HepG2 (cell line): ENCODE measurements at regions not wholly inside any gene's neighbourhood (a gene's known extent, or its start where the extent isn't known, plus 50 kb on each side); places are given as distances from the start of the nearest gene placed in this dataset.

ENCODE experiments used
- ATAC-seq: fragments of 200-7000 bp; cut with Tn5 transposase; 3 replicates; pipeline ENCODE4 v1.9.1; 2020; ENCODE audit warnings: mild to moderate bottlenecking, moderate library complexity
- BruUV-seq: library from RNA; stranded (reverse); fragments of 400-500 nt; replicated peaks from 2 replicates; lab custom pipeline; 2021; lab: Mats Ljungman, UMichigan
- CTCF ChIA-PET: fragments of 300-600 bp; formaldehyde crosslinking; extraction: SDS; loops from one replicate; lab custom pipeline; 2021; ENCODE audit warnings: low total read pairs, inconsistent platforms, low intra/inter-chr PET ratio; lab: Yijun Ruan, JAX
- POLR2A ChIA-PET: fragments of 350-600 bp; sonication (Branson Sonifier 250); formaldehyde crosslinking; loops from one replicate; lab custom pipeline; 2020; ENCODE audit warnings: antibody characterized with exemption, inconsistent platforms; lab: Yijun Ruan, JAX
- DNase-seq: peaks from one replicate; pipeline ENCODE4 v3.0.0-alpha.2; 2015; ENCODE audit warnings: low spot score
- FAIRE-seq: peaks from 3 replicates; lab custom pipeline; 2011; peaks lifted over from hg19 to GRCh38; lab: Jason Lieb, UNC
- H2AFZ ChIP-seq: one replicate; pipeline ENCODE4 v1.6.1; 2011; ENCODE audit warnings: low read length, inconsistent platforms
- H3K27ac ChIP-seq: fragments of 300-600 bp; 3 replicates; pipeline ENCODE4 v1.8.0; 2011; ENCODE audit warnings: mixed run types, mild to moderate bottlenecking, mixed read lengths, low read length, inconsistent platforms; ENCODE audit not compliant: insufficient read depth; ENCODE audit errors: extremely low read length
- H3K27me3 ChIP-seq, 2 experiments: fragments of 200-600 bp in 1 of 2; 2 replicates in 1 of 2; 3 replicates in 1 of 2; pipeline versions ENCODE4 v1.6.0 to v1.8.0; 2011; ENCODE audit warnings: low read length in 2 of 2, mild to moderate bottlenecking in 2 of 2, moderate library complexity in 2 of 2, inconsistent platforms in 1 of 2; ENCODE audit not compliant: insufficient read depth in 2 of 2, control insufficient read depth in 1 of 2
- H3K36me3 ChIP-seq, 2 experiments: fragments of 200-600 bp in 1 of 2; replicated peaks in 1 of 2; 2 replicates in 1 of 2; 3 replicates in 1 of 2; pipeline versions ENCODE4 v1.5.1 to v1.8.0; 2011; ENCODE audit warnings: low read length in 2 of 2, inconsistent platforms in 1 of 2; ENCODE audit not compliant: insufficient read depth in 2 of 2, control insufficient read depth in 1 of 2
- H3K4me1 ChIP-seq: 2 replicates; pipeline ENCODE4 v1.5.1; 2012; ENCODE audit warnings: low read length, inconsistent platforms; ENCODE audit not compliant: insufficient read depth
- H3K4me2 ChIP-seq: 2 replicates; pipeline ENCODE4 v1.6.0; 2011; ENCODE audit warnings: low read depth, low read length, inconsistent platforms
- H3K4me3 ChIP-seq, 3 experiments: fragments of 200-600 bp in 1 of 3; sonication (generic), shearing (Covaris generic) in 1 of 3; replicated peaks in 1 of 3; 2 replicates each; pipeline ENCODE4 v1.5.1; 2011 to 2016; ENCODE audit warnings: low read length in 3 of 3, inconsistent platforms in 2 of 3, low read depth in 2 of 3, mild to moderate bottlenecking in 2 of 3, control low read depth in 1 of 3, mixed read lengths in 1 of 3; ENCODE audit not compliant: insufficient read depth in 1 of 3
- H3K79me2 ChIP-seq: one replicate; pipeline ENCODE4 v1.6.1; 2011; ENCODE audit warnings: low read length, inconsistent platforms; ENCODE audit not compliant: insufficient read depth
- H3K9ac ChIP-seq: 2 replicates; pipeline ENCODE4 v1.6.0; 2011; ENCODE audit warnings: mild to moderate bottlenecking, low read depth, low read length, inconsistent platforms; ENCODE audit not compliant: insufficient read depth
- H3K9me3 ChIP-seq: 2 replicates; pipeline ENCODE4 v1.5.1; 2012; ENCODE audit warnings: mild to moderate bottlenecking, low read length
- H4K20me1 ChIP-seq: 2 replicates; pipeline ENCODE4 v1.6.0; 2011; ENCODE audit warnings: inconsistent platforms, mild to moderate bottlenecking, low read length, moderate library complexity; ENCODE audit not compliant: insufficient read depth
- MAFF ChIP-seq: IDR thresholded peaks from 2 replicates; pipeline ENCODE4 v1.6.1; 2011; ENCODE audit warnings: low read depth, low read length, improper control_type of control experiment
- NBN ChIP-seq: fragments of 450-650 bp; conservative IDR thresholded peaks from 2 replicates; pipeline ENCODE4 v1.6.1; 2017
- RFX1 ChIP-seq: fragments of 450-650 bp; IDR thresholded peaks from 2 replicates; pipeline ENCODE4 v1.6.1; 2017
- RFX5 ChIP-seq: IDR thresholded peaks from 2 replicates; pipeline ENCODE4 v1.6.1; 2011; ENCODE audit warnings: low read depth, low read length, improper control_type of control experiment
- ZFP36L2 ChIP-seq: sonication (generic); formaldehyde crosslinking; IDR thresholded peaks from 2 replicates; pipeline ENCODE4 v1.4.0; 2020; ENCODE audit warnings: missing genetic modification reagents
- WGBS: methylation state at CpG from one replicate; pipeline ENCODE4 v1.1.6; 2017; ENCODE audit warnings: low lambda C conversion rate; 5-methylcytosine and 5-hydroxymethylcytosine counted together
- in situ Hi-C: cut with HindIII; loops from 2 replicates; pipeline ENCODE4 v1.10.0; 2017; ENCODE audit warnings: low pct_unique_long_range_greater_than_20kb; ENCODE audit not compliant: extremely low pct_ligation_motif_present
- intact Hi-C: fragments of 100-400 bp; cut with micrococcal nuclease; formaldehyde crosslinking; loops from one replicate; pipeline ENCODE4 v1.10.0; 2022; ENCODE audit not compliant: unreplicated experiment

DNA sequence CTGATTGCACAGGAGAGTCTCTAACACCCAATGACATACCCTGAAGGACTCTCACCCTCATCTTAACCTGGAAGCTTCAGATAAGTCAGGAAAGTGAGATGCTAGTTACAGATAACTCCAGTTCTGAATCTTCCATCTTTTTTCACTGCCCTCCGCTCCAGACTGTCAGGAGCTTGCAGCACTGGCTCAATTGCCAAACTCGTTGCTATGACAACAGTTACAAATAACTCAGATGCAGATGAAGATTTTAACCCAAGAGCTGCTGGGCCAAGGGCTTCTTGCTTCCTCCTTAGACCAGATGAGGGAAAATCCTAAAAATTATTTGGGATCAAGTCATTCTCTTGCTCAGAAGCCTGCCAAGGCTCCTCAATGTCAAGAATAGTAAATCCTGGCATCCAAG, 109.1 kb upstream of the HUWE1 start:
- Histone ChIP-seq H3K79me2 (no peaks in the 10 kb centered on the region), H4K20me1 (no peaks in the 10 kb centered on the region), H3K36me3 (no peaks in the 10 kb centered on the region), H3K9ac (no peak overlapping the region), H3K4me2 (no peak overlapping the region), H3K27me3 (no peaks in the 10 kb centered on the region), H2AFZ (no peak overlapping the region), H3K4me1 (no peaks in the 10 kb centered on the region), H3K27ac (no peak overlapping the region), H3K9me3 (no peaks in the 10 kb centered on the region), H3K4me3 (no peak overlapping the region)
- no peak for DNase-seq
- intact Hi-C loops (no loop called here), in situ Hi-C loops (no loop called here)
- 14% methylated on average over 2 of the region's 2 CpGs for whole genome bisulfite sequencing
- TF ChIP-seq MAFF (no peak), RFX1 (peak; percentile 18; the same call in 1 of the 2 replicates)
- POLR2A ChIA-PET, result no interaction called here
- no peak for ATAC-seq
- no peak for FAIRE-seq
- CTCF ChIA-PET, result no interaction called here
- no TSS peak for BruUV-seq

GRCh38 chrX:53794181-53794580, 107.7 kb upstream of the HUWE1 start:
- H3K79me2 ChIP-seq, result no peaks in the 10 kb centered on the region
- POLR2A ChIA-PET, result no interaction called here
- no peak for TF ChIP-seq ZFP36L2 (CRISPR knock-in tag)
- TF ChIP-seq RFX5, result peak; percentile 84
- no peak for TF ChIP-seq NBN
- H2AFZ ChIP-seq, result no peak overlapping the region
- ATAC-seq (no peak), FAIRE-seq (no peak), DNase-seq (no peak)
- in situ Hi-C loops (no loop called here), intact Hi-C loops (no loop called here)
- H3K4me1 ChIP-seq, result no peaks in the 10 kb centered on the region
- no peak overlapping the region for H3K27ac ChIP-seq
- no peaks in the 10 kb centered on the region for H3K36me3 ChIP-seq
- H3K4me2 ChIP-seq, result no peak overlapping the region
- H3K9ac ChIP-seq, result no peak overlapping the region
- CTCF ChIA-PET, result no interaction called here
- WGBS, result 83% methylated on average over 2 of the region's 2 CpGs
- H3K4me3 ChIP-seq, result no peak overlapping the region
- no peaks in the 10 kb centered on the region for H3K9me3 ChIP-seq
- no TSS peak for BruUV-seq
- no peaks in the 10 kb centered on the region for H3K27me3 ChIP-seq
- no peaks in the 10 kb centered on the region for H4K20me1 ChIP-seq
